H1 (cell line): ENCODE measurements at regions not wholly inside any gene's neighbourhood (a gene's known extent, or its start where the extent isn't known, plus 50 kb on each side); places are given as distances from the start of the nearest gene placed in this dataset.
"Not testable (repeated sequence)": the region's sequence is repeated elsewhere in the genome, so short reads cannot be mapped to it uniquely, and the experiment has no call there.

ENCODE experiments used
- CTCF ChIA-PET: fragments of 300-600 bp; sonication (Branson Sonifier 250); formaldehyde crosslinking; loops from one replicate; lab custom pipeline; 2021; ENCODE audit not compliant: partially characterized antibody; lab: Charles Lee
- POLR2A ChIA-PET: fragments of 300-600 bp; sonication (Branson Sonifier 250); formaldehyde crosslinking; loops from one replicate; lab custom pipeline; 2021; ENCODE audit warnings: inconsistent platforms; ENCODE audit not compliant: partially characterized antibody; lab: Charles Lee
- DNase-seq, 2 experiments: peaks; one replicate each; pipeline versions ENCODE4 v3.0.0 to v3.0.0-alpha.2; 2010 to 2022; ENCODE audit warnings: low spot score in 2 of 2, low read depth in 1 of 2, mixed read lengths in 1 of 2
- FAIRE-seq: peaks from 2 replicates; lab custom pipeline; 2011; peaks lifted over from hg19 to GRCh38; lab: Jason Lieb, UNC
- H2AFZ ChIP-seq: 2 replicates; pipeline ENCODE4 v1.8.1; 2012; ENCODE audit warnings: low read length, inconsistent platforms
- H2AK5ac ChIP-seq: 2 replicates; pipeline ENCODE4 v1.6.1; 2013; ENCODE audit warnings: low read depth, low read length
- H2BK120ac ChIP-seq: replicated peaks from 2 replicates; pipeline ENCODE3; 2013; ENCODE audit warnings: low read depth, low read length, inconsistent platforms
- H2BK12ac ChIP-seq: 2 replicates; pipeline ENCODE4 v1.6.1; 2013; ENCODE audit warnings: low read depth, low read length
- H2BK15ac ChIP-seq: 2 replicates; pipeline ENCODE4 v1.6.1; 2013; ENCODE audit warnings: low read length
- H2BK20ac ChIP-seq: 2 replicates; pipeline ENCODE4 v1.6.1; 2013; ENCODE audit warnings: low read length
- H2BK5ac ChIP-seq: 2 replicates; pipeline ENCODE4 v1.6.1; 2013; ENCODE audit warnings: low read depth, low read length
- H3K14ac ChIP-seq: 2 replicates; pipeline ENCODE4 v1.6.1; 2013; ENCODE audit warnings: inconsistent platforms; ENCODE audit not compliant: insufficient read length
- H3K18ac ChIP-seq: 2 replicates; pipeline ENCODE4 v1.6.1; 2013; ENCODE audit warnings: low read length; ENCODE audit errors: extremely low read depth
- H3K23ac ChIP-seq: 2 replicates; pipeline ENCODE4 v1.6.1; 2013; ENCODE audit warnings: inconsistent platforms; ENCODE audit not compliant: insufficient read length
- H3K23me2 ChIP-seq: 2 replicates; pipeline ENCODE4 v1.6.1; 2013; ENCODE audit warnings: low read depth, low read length
- H3K27ac ChIP-seq: 2 replicates; pipeline ENCODE4 v1.6.1; 2011; ENCODE audit warnings: low read depth, low read length, inconsistent platforms
- H3K27me3 ChIP-seq, 4 experiments: replicated peaks in 1 of 4; 1 replicate in 1 of 4; 2 replicates in 3 of 4; pipeline versions ENCODE4 v1.6.1 to v1.8.1; 2011 to 2013; ENCODE audit warnings: low read length in 3 of 4, mild to moderate bottlenecking in 3 of 4, inconsistent platforms in 2 of 4, mixed read lengths in 2 of 4, moderate library complexity in 1 of 4; ENCODE audit not compliant: control insufficient read depth in 3 of 4, insufficient read depth in 3 of 4; ENCODE audit errors: extremely low read depth in 1 of 4
- H3K36me3 ChIP-seq, 4 experiments: 2 replicates each; pipeline versions ENCODE4 v1.6.1 to v1.8.1; 2011 to 2013; ENCODE audit warnings: mild to moderate bottlenecking in 4 of 4, low read length in 3 of 4, moderate library complexity in 2 of 4, control low read depth in 1 of 4, inconsistent platforms in 1 of 4; ENCODE audit not compliant: insufficient read depth in 4 of 4, control insufficient read depth in 2 of 4
- H3K4ac ChIP-seq: replicated peaks from 2 replicates; pipeline ENCODE3; 2013; ENCODE audit warnings: low read length, low read depth, mixed read lengths, inconsistent platforms; ENCODE audit not compliant: insufficient read length
- H3K4me1 ChIP-seq, 4 experiments: replicated peaks in 1 of 4; 1 replicate in 1 of 4; 2 replicates in 3 of 4; pipeline versions ENCODE4 v1.6.1 to v1.8.1; 2011 to 2013; ENCODE audit warnings: low read length in 3 of 4, inconsistent platforms in 2 of 4, mixed read lengths in 1 of 4; ENCODE audit not compliant: insufficient read depth in 4 of 4, control insufficient read depth in 3 of 4
- H3K4me2 ChIP-seq, 2 experiments: 2 replicates each; pipeline versions ENCODE4 v1.6.1 to v1.8.1; 2011 to 2013; ENCODE audit warnings: low read depth in 2 of 2, low read length in 2 of 2, control low read depth in 1 of 2, inconsistent platforms in 1 of 2, mild to moderate bottlenecking in 1 of 2; ENCODE audit not compliant: insufficient read depth in 1 of 2
- H3K4me3 ChIP-seq, 4 experiments: fragments of 200-600, 300-600 bp in 1 of 4; sonication (generic), shearing (Covaris generic), sonication (Bioruptor Twin) in 1 of 4; 2 replicates each; pipeline versions ENCODE4 v1.5.1 to v1.8.1; 2011 to 2016; ENCODE audit warnings: low read length in 4 of 4, low read depth in 3 of 4, control low read depth in 2 of 4, inconsistent platforms in 2 of 4, mild to moderate bottlenecking in 2 of 4, mixed read lengths in 1 of 4, moderate library complexity in 1 of 4; ENCODE audit not compliant: insufficient read depth in 2 of 4; ENCODE audit errors: extremely low read depth in 1 of 4
- H3K56ac ChIP-seq: replicated peaks from 2 replicates; pipeline ENCODE3; 2013; ENCODE audit warnings: low read depth, mild to moderate bottlenecking, mixed read lengths, low read length, inconsistent platforms; ENCODE audit not compliant: insufficient read length
- H3K79me1 ChIP-seq: 2 replicates; pipeline ENCODE4 v1.6.1; 2013; ENCODE audit warnings: low read depth, low read length, control low read depth
- H3K79me2 ChIP-seq, 2 experiments: 2 replicates each; pipeline versions ENCODE4 v1.6.1 to v1.8.1; 2012 to 2013; ENCODE audit warnings: low read length in 2 of 2, mild to moderate bottlenecking in 2 of 2, inconsistent platforms in 1 of 2; ENCODE audit not compliant: insufficient read depth in 2 of 2, control insufficient read depth in 1 of 2
- H3K9ac ChIP-seq, 4 experiments: replicated peaks in 1 of 4; 1 replicate in 1 of 4; 2 replicates in 3 of 4; pipeline versions ENCODE4 v1.6.1 to v1.8.1; 2011 to 2013; ENCODE audit warnings: low read depth in 3 of 4, low read length in 3 of 4, control low read depth in 2 of 4, mild to moderate bottlenecking in 2 of 4, moderate library complexity in 2 of 4, inconsistent platforms in 1 of 4; ENCODE audit errors: extremely low read depth in 1 of 4
- H3K9me3 ChIP-seq, 2 experiments: 2 replicates each; pipeline versions ENCODE4 v1.6.1 to v1.8.1; 2012 to 2013; ENCODE audit warnings: mild to moderate bottlenecking in 2 of 2, moderate library complexity in 2 of 2, control low read depth in 1 of 2, inconsistent platforms in 1 of 2, low read depth in 1 of 2, low read length in 1 of 2, mixed read lengths in 1 of 2; ENCODE audit not compliant: insufficient read depth in 2 of 2
- H4K20me1 ChIP-seq, 2 experiments: replicated peaks in 1 of 2; 2 replicates each; pipeline versions ENCODE3 to v1.8.1; 2011 to 2013; ENCODE audit warnings: inconsistent platforms in 2 of 2, low read length in 2 of 2, mild to moderate bottlenecking in 1 of 2; ENCODE audit not compliant: insufficient read depth in 2 of 2, control insufficient read depth in 1 of 2
- H4K5ac ChIP-seq: 2 replicates; pipeline ENCODE4 v1.6.1; 2013; ENCODE audit warnings: low read length, low read depth, mixed read lengths, inconsistent platforms; ENCODE audit not compliant: insufficient read length
- H4K8ac ChIP-seq: 2 replicates; pipeline ENCODE4 v1.8.0; 2013; ENCODE audit warnings: mild to moderate bottlenecking, moderate library complexity, low read length, inconsistent platforms; ENCODE audit not compliant: insufficient read depth; ENCODE audit errors: extremely low read depth
- H4K91ac ChIP-seq: replicated peaks from 2 replicates; pipeline ENCODE3; 2013; ENCODE audit warnings: low read length, mixed read lengths, inconsistent platforms; ENCODE audit not compliant: insufficient read length
- WGBS, 2 experiments: shearing (Covaris generic) in 1 of 2; methylation state at CpG; one replicate each; pipeline versions ENCODE4 v1.1.6 to v1.1.7; 2013 to 2015; ENCODE audit warnings: low lambda C conversion rate in 2 of 2, mixed read lengths in 2 of 2, inconsistent platforms in 1 of 2, low coverage in 1 of 2, missing lambda C conversion rate in 1 of 2; ENCODE audit not compliant: insufficient replicate concordance in 2 of 2, insufficient coverage in 1 of 2, insufficient read length in 1 of 2; ENCODE audit errors: extremely low coverage in 1 of 2, missing lambda C conversion rate in 1 of 2; 5-methylcytosine and 5-hydroxymethylcytosine counted together

DNA sequence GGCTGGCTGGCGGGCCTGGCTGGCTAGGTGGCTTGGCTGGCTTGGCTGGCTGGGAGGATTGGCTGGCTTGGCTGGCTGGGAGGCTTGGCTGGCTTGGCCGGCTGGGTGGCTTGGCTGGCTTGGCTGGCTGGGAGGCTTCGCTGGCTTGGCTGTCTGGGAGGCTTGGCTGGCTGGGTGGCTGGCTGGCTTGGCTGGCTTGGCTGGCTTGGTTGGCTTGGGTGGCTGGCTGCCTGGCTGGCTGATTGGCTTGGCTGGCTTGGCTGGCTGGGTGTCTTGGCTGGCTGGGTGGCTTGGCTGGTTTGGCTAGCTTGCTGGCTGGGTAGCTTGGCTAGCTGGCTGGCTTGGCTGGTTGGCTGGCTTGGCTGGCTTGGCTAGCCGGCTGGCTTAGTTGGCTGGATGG, 2817.8 kb downstream of the RPIA start:
- H2AFZ ChIP-seq, POLR2A ChIA-PET, FAIRE-seq, H3K4me2 ChIP-seq, H3K27ac ChIP-seq, H3K18ac ChIP-seq, H2BK12ac ChIP-seq, H2BK20ac ChIP-seq, H3K9me3 ChIP-seq, H3K23ac ChIP-seq, H3K79me1 ChIP-seq, H2BK5ac ChIP-seq, H3K4ac ChIP-seq, H4K5ac ChIP-seq, H2AK5ac ChIP-seq, H2BK15ac ChIP-seq, H3K79me2 ChIP-seq, H2BK120ac ChIP-seq, H3K23me2 ChIP-seq, H3K4me1 ChIP-seq, H3K56ac ChIP-seq, H3K14ac ChIP-seq, H4K8ac ChIP-seq, CTCF ChIA-PET, H3K27me3 ChIP-seq, H4K20me1 ChIP-seq, H3K4me3 ChIP-seq, H4K91ac ChIP-seq, H3K9ac ChIP-seq, H3K36me3 ChIP-seq: not testable (repeated sequence)
- WGBS, 2 experiments, result 50% methylated on average over 2 of the region's 4 CpGs; no CpG with 5 or more reads in 1 of the 2 experiments
- peak in 1 of 2 experiments; percentile 28 for DNase-seq

DNA sequence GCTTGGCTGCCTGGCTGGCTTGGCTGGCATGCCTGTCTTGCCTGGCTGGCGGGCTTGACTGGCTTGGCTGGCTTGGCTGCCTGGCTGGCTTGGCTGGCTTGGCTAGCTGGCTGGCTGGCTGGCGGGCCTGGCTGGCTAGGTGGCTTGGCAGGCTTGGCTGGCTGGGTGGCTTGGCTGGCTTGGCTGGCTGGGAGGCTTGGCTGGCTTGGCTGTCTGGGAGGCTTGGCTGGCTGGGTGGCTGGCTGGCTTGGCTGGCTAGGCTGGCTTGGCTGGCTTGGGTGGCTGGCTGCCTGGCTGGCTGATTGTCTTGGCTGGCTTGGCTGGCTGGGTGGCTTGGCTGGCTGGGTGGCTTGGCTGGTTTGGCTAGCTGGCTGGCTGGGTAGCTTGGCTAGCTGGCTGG, 2819.7 kb downstream of the RPIA start:
- H3K9ac ChIP-seq, H3K56ac ChIP-seq, CTCF ChIA-PET, H3K36me3 ChIP-seq, H2AK5ac ChIP-seq, H3K23ac ChIP-seq, H4K5ac ChIP-seq, H3K4me1 ChIP-seq, H2BK5ac ChIP-seq, H4K8ac ChIP-seq, H3K23me2 ChIP-seq, H3K79me2 ChIP-seq, H4K20me1 ChIP-seq, H2BK12ac ChIP-seq, H3K4ac ChIP-seq, H2BK15ac ChIP-seq, H4K91ac ChIP-seq, FAIRE-seq, H3K14ac ChIP-seq, H3K79me1 ChIP-seq, H3K4me2 ChIP-seq, H2BK120ac ChIP-seq, POLR2A ChIA-PET, H3K4me3 ChIP-seq, H3K27me3 ChIP-seq, H2AFZ ChIP-seq, H3K27ac ChIP-seq, H2BK20ac ChIP-seq, H3K18ac ChIP-seq, H3K9me3 ChIP-seq: not testable (repeated sequence)
- peak in 1 of 2 experiments; percentile 33 for DNase-seq
- 100% methylated on average over 1 of the region's 2 CpGs; no CpG with 5 or more reads in 1 of the 2 experiments for WGBS, 2 experiments
